T-cell (primary cell): ENCODE measurements at regions not wholly inside any gene's neighbourhood (a gene's known extent, or its start where the extent isn't known, plus 50 kb on each side); places are given as distances from the start of the nearest gene placed in this dataset.

ENCODE experiments used
- ATAC-seq, 4 experiments: fragments of 200-7000 bp in 3 of 4; fragments of 150-1000 bp in 1 of 4; cut with Tn5 transposase; replicated peaks in 1 of 4; 1 replicate in 3 of 4; 2 replicates in 1 of 4; pipeline ENCODE4 v1.10.0; 2021; ENCODE audit warnings: moderate library complexity in 3 of 4, mild to moderate bottlenecking in 2 of 4, moderate number of reproducible peaks in 1 of 4
- CTCF ChIA-PET, 2 donors: fragments of 300-600 bp; sonication (Branson Sonifier 250); formaldehyde crosslinking; loops; one replicate each; lab custom pipeline; 2022; ENCODE audit warnings: antibody characterized with exemption in 2 of 2; lab: Charles Lee
- POLR2A ChIA-PET, 2 donors: fragments of 300-600 bp; sonication (Branson Sonifier 250); formaldehyde crosslinking; loops; one replicate each; lab custom pipeline; 2022; ENCODE audit warnings: antibody characterized with exemption in 2 of 2; lab: Charles Lee
- DNase-seq, 35 experiments: peaks; one replicate each; pipeline versions ENCODE4 v3.0.0 to v3.0.0-alpha.2; 2013 to 2023
- H3K27ac ChIP-seq: one replicate; pipeline ENCODE4 v1.5.1; 2013; ENCODE audit warnings: low read length
- H3K27me3 ChIP-seq, 2 experiments: replicated peaks in 1 of 2; 1 replicate in 1 of 2; 2 replicates in 1 of 2; pipeline versions ENCODE4 v1.6.1 to v1.7.0; 2013; ENCODE audit warnings: low read length in 1 of 2, mixed read lengths in 1 of 2; ENCODE audit not compliant: control insufficient read depth in 2 of 2, insufficient read depth in 2 of 2; ENCODE audit errors: extremely low read depth in 1 of 2
- H3K36me3 ChIP-seq, 2 donors: 1 replicate in 1 of 2; 2 replicates in 1 of 2; pipeline versions ENCODE4 v1.6.1 to v1.7.0; 2013; ENCODE audit warnings: low read length in 1 of 2; ENCODE audit not compliant: control insufficient read depth in 2 of 2, insufficient read depth in 1 of 2; ENCODE audit errors: extremely low read depth in 1 of 2
- H3K4me1 ChIP-seq, 2 experiments: 1 replicate in 1 of 2; 2 replicates in 1 of 2; pipeline versions ENCODE4 v1.6.1 to v1.7.0; 2013; ENCODE audit warnings: low read length in 2 of 2, mixed read lengths in 1 of 2; ENCODE audit not compliant: insufficient read depth in 2 of 2, control insufficient read depth in 1 of 2; ENCODE audit errors: extremely low read depth in 1 of 2
- H3K4me3 ChIP-seq, 2 donors: 1 replicate in 1 of 2; 2 replicates in 1 of 2; pipeline versions ENCODE4 v1.5.1 to v1.7.0; 2013; ENCODE audit warnings: mild to moderate bottlenecking in 2 of 2, low read length in 1 of 2, moderate library complexity in 1 of 2; ENCODE audit not compliant: control insufficient read depth in 1 of 2; ENCODE audit errors: extremely low read depth in 1 of 2
- H3K9me3 ChIP-seq: 2 replicates; pipeline ENCODE4 v1.7.0; 2013
- H3K27ac Mint-ChIP-seq, 2 donors: one replicate each; pipeline ENCODE4 v1.8.0; 2020 to 2021; ENCODE audit warnings: mild to moderate bottlenecking in 2 of 2, mixed read lengths in 2 of 2
- H3K27me3 Mint-ChIP-seq, 2 donors: one replicate each; pipeline ENCODE4 v1.8.0; 2021 to 2022; ENCODE audit warnings: mixed read lengths in 2 of 2
- H3K36me3 Mint-ChIP-seq: one replicate; pipeline ENCODE4 v1.8.0; 2021; ENCODE audit warnings: mixed read lengths
- H3K4me1 Mint-ChIP-seq, 3 donors: one replicate each; pipeline ENCODE4 v1.8.0; 2020 to 2022; ENCODE audit warnings: mixed read lengths in 3 of 3, mild to moderate bottlenecking in 1 of 3
- H3K4me3 Mint-ChIP-seq, 3 donors: one replicate each; pipeline ENCODE4 v1.8.0; 2020 to 2022; ENCODE audit warnings: mild to moderate bottlenecking in 3 of 3, mixed read lengths in 3 of 3, moderate library complexity in 3 of 3
- H3K9me3 Mint-ChIP-seq, 3 donors: one replicate each; pipeline ENCODE4 v1.8.0; 2020 to 2022; ENCODE audit warnings: mixed read lengths in 3 of 3
- WGBS: methylation state at CpG from one replicate; pipeline ENCODE4 v1.1.5; 2013; ENCODE audit warnings: missing lambda C conversion rate; ENCODE audit not compliant: insufficient coverage; 5-methylcytosine and 5-hydroxymethylcytosine counted together

GRCh38 chr9:113741886-113742854, 133.9 kb upstream of the ZNF618 start:
- H3K36me3 Mint-ChIP-seq, result no peaks in the 10 kb centered on the region

GRCh38 chr9:113742878-113743277, 133.2 kb upstream of the ZNF618 start:
- ChIA-PET CTCF (no interaction called here), POLR2A (no interaction called here)
- no peak for DNase-seq
- Histone ChIP-seq H3K36me3 (no peaks in the 10 kb centered on the region), H3K4me3 (no peak overlapping the region), H3K4me1 (no peaks in the 10 kb centered on the region), H3K9me3 (no peaks in the 10 kb centered on the region), H3K27ac (no peak overlapping the region), H3K27me3 (peaks cover 0 to 24% of the 10 kb centered on the region in 2 experiments)
- WGBS, result 78% methylated on average over 6 of the region's 6 CpGs
- H3K27ac Mint-ChIP-seq, result no peak overlapping the region
- H3K9me3 Mint-ChIP-seq, result peaks cover 1 to 15% (median 12%) of the 10 kb centered on the region in 3 donors
- ATAC-seq, result no peak
- no peak overlapping the region for H3K4me3 Mint-ChIP-seq
- H3K36me3 Mint-ChIP-seq, result no peaks in the 10 kb centered on the region
- H3K4me1 Mint-ChIP-seq, result no peaks in the 10 kb centered on the region
- H3K27me3 Mint-ChIP-seq, result peaks cover 17 to 34% of the 10 kb centered on the region in 2 donors

More at GRCh38 chr9:113741886-113742854, 133.9 kb upstream of the ZNF618 start:
- WGBS, result 58% methylated on average over 7 of the region's 12 CpGs
- H3K4me3 ChIP-seq, result no peak overlapping the region
- H3K27ac ChIP-seq, result no peak overlapping the region
- Mint-ChIP-seq H3K4me1 (no peaks in the 10 kb centered on the region), H3K4me3 (no peak overlapping the region), H3K27me3 (peaks cover 17 to 36% of the 10 kb centered on the region in 2 donors), H3K9me3 (peaks cover 0 to 7% (median 5%) of the 10 kb centered on the region in 3 donors), H3K27ac (no peak overlapping the region)
- CTCF ChIA-PET, result no interaction called here
- no peaks in the 10 kb centered on the region for H3K9me3 ChIP-seq
- no peaks in the 10 kb centered on the region for H3K36me3 ChIP-seq
- H3K27me3 ChIP-seq, result peaks cover 0 to 27% of the 10 kb centered on the region in 2 experiments
- no peak for ATAC-seq
- no peak for DNase-seq
- POLR2A ChIA-PET, result no interaction called here
- H3K4me1 ChIP-seq, result no peaks in the 10 kb centered on the region

DNA sequence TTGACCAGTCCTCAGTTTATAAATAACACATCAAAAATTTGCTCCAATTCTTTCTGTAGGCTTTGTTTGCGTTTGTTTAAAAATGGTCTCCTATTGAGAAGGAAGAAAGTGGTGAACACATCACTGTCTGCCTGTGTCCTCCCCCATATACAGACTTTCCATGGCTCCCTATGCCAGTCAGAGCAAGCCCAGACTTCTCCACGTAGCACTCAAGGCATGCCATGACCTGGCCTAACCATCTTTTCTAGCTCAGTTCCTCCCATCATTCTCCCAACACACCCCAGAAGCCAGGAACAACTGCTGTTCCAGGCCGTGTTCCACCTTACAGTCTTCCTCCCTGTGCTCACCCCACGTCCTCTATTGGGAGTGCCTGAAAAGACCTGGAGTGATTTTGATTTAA, 129.6 kb upstream of the ZNF618 start:
- H3K4me1 Mint-ChIP-seq, result no peaks in the 10 kb centered on the region
- no peak overlapping the region for H3K4me3 ChIP-seq
- 31% methylated on average over 1 of the region's 4 CpGs for WGBS
- POLR2A ChIA-PET, result no interaction called here
- H3K27ac ChIP-seq, result no peak overlapping the region
- H3K27me3 Mint-ChIP-seq, result peaks cover 11 to 27% of the 10 kb centered on the region in 2 donors
- H3K27ac Mint-ChIP-seq, result no peak overlapping the region
- no peaks in the 10 kb centered on the region for H3K9me3 ChIP-seq
- CTCF ChIA-PET, result no interaction called here
- no peak overlapping the region for H3K4me3 Mint-ChIP-seq
- peaks cover 2 to 30% (median 15%) of the 10 kb centered on the region in 3 donors for H3K9me3 Mint-ChIP-seq
- H3K36me3 ChIP-seq, result no peaks in the 10 kb centered on the region
- no peaks in the 10 kb centered on the region for H3K36me3 Mint-ChIP-seq
- DNase-seq (no peak), ATAC-seq (no peak)
- no peaks in the 10 kb centered on the region for H3K4me1 ChIP-seq
- H3K27me3 ChIP-seq, result peaks cover 0 to 12% of the 10 kb centered on the region in 2 experiments

GRCh38 chr9:113748135-113748534, 128.0 kb upstream of the ZNF618 start:
- ATAC-seq (no peak), DNase-seq (no peak)
- POLR2A ChIA-PET, result interaction anchor here in 1 of 2 donors (0.6 kb wide), 1 partner anchor 18 kb away, joined by 5 read pairs; no protein-coding TSS in a partner anchor
- Histone ChIP-seq H3K4me3 (no peak overlapping the region), H3K9me3 (no peaks in the 10 kb centered on the region), H3K36me3 (no peaks in the 10 kb centered on the region), H3K27ac (no peak overlapping the region), H3K27me3 (peaks cover 0 to 5% of the 10 kb centered on the region in 2 experiments), H3K4me1 (no peaks in the 10 kb centered on the region)
- Mint-ChIP-seq H3K4me3 (no peak overlapping the region), H3K27ac (no peak overlapping the region), H3K9me3 (peaks cover 2 to 30% (median 15%) of the 10 kb centered on the region in 3 donors), H3K4me1 (no peaks in the 10 kb centered on the region), H3K36me3 (no peaks in the 10 kb centered on the region), H3K27me3 (peaks cover 11 to 28% of the 10 kb centered on the region in 2 donors)
- CTCF ChIA-PET, result no interaction called here

- Mint-ChIP-seq H3K4me1 (no peaks in the 10 kb centered on the region), H3K36me3 (no peaks in the 10 kb centered on the region), H3K27me3 (peaks cover 27 to 41% of the 10 kb centered on the region in 2 donors), H3K4me3 (no peak overlapping the region), H3K9me3 (peaks cover 0 to 14% (median 6%) of the 10 kb centered on the region in 3 donors), H3K27ac (peak overlapping the region in 1 of 2 donors; percentile 66)
- DNase-seq, result no peak
- ChIA-PET POLR2A (no interaction called here), CTCF (no interaction called here)
- Histone ChIP-seq H3K27me3 (peaks cover 0 to 10% of the 10 kb centered on the region in 2 experiments), H3K4me3 (no peak overlapping the region), H3K27ac (no peak overlapping the region), H3K9me3 (no peaks in the 10 kb centered on the region), H3K4me1 (no peaks in the 10 kb centered on the region), H3K36me3 (no peaks in the 10 kb centered on the region)
- no peak for ATAC-seq
- WGBS, result 89% methylated on average over 7 of the region's 7 CpGs
Measured at GRCh38 chr9:113753398-113754119, 122.5 kb upstream of the ZNF618 start.

DNA sequence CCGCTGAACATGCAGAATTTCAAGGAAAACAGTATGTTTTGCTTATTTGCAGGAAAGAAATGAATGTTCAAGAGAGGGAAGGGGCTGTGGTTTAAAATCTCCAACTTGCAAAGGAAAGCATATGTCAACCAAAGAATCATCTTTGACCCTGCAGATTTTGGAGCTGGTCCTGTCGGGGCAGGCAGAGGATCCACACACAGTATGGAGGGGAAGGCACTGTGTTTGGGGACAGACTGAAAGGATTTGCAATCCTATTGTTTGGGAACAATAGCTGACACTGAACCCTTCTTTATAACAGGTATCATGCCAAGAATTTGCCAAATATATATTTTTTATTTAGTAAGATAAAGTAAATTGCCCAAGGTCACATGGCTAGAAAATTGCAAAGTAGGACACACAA, 121.4 kb upstream of the ZNF618 start:
- no peaks in the 10 kb centered on the region for H3K4me1 Mint-ChIP-seq
- H3K9me3 Mint-ChIP-seq, result peaks cover 0 to 11% (median 4%) of the 10 kb centered on the region in 3 donors
- no peak for ATAC-seq
- CTCF ChIA-PET, result no interaction called here
- no peak for DNase-seq
- H3K4me3 Mint-ChIP-seq, result no peak overlapping the region
- Histone ChIP-seq H3K4me3 (no peak overlapping the region), H3K36me3 (no peaks in the 10 kb centered on the region), H3K27me3 (peaks cover 0 to 14% of the 10 kb centered on the region in 2 experiments), H3K9me3 (no peaks in the 10 kb centered on the region), H3K4me1 (no peaks in the 10 kb centered on the region), H3K27ac (no peak overlapping the region)
- POLR2A ChIA-PET, result no interaction called here
- no peak overlapping the region for H3K27ac Mint-ChIP-seq
- H3K36me3 Mint-ChIP-seq, result no peaks in the 10 kb centered on the region
- peaks cover 37 to 50% of the 10 kb centered on the region in 2 donors for H3K27me3 Mint-ChIP-seq
- WGBS, result no CpG with 5 or more reads among the region's 2 CpGs
